ENCODE measurements at regions not wholly inside any gene's neighbourhood (a gene's known extent, or its start where the extent isn't known, plus 50 kb on each side); places are given as distances from the start of the nearest gene placed in this dataset.
"Not testable (repeated sequence)": the region's sequence is repeated elsewhere in the genome, so short reads cannot be mapped to it uniquely, and the experiment has no call there.

DNA sequence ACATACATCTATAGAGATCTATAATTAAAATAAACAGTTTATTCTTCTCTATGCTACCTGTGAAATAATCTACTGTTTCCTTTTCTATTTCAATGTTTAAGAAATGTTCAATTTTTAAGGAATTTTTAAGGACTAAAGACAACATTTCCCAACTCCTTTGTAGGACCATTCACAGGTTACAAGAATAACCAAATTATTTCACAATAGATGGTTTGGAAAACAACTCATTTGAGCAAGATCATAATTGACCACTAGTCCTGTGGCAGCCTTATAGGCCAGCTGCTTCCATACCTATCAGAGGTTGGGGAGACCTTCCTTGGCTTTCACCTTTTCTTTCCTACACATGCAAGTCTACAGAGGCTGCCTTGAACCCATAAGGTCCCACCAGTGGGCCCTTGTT, 193.7 kb downstream of the TTC39B start:
- no peak for ATAC-seq
- no peak for DNase-seq

DNA sequence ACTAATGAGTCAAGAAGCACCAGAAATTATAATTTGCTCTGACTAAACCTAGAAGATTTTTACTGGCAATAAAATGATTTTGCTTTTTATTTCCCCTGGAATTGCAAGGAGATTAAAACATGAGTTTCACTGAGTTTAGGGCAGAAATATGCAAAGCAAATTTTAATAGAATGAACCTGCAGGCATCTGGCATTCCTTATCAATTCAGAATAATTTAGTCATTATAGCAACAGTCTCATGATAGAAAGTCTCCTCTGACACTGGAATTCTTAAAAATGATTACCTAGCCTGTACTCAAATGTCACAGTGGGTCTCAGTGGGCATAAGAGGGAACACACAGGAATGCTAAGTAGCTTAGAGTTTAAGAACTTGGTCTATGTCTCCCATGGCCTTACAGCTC, 195.9 kb downstream of the TTC39B start:
- DNase-seq, result no peak
- ATAC-seq, result no peak

DNA sequence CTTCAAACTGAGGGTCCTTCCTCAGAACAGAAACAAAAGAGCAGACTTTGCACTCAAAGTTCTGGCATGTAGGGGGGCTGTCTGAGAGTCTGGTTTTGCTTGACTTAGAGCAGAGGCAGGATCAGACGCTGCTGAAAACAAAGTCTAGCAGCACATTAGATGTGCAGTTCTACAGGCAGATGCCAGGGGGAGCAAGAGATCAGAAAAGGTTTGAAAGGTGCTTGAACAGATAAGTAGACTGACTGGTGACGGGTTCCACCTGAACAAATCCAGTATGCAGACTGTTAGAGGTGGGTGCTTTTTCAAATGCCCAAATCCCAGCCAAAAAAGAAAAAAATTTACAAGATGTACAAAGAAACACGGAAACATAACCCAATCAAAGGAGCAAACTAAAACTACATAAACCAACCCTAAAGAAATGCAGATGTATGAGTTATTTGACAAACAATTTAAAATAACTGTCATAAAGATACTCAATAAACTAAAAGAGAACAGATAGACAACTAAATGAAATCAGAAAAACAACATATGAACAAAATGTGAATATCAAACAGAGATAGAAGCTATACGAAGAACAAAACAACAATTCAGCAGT, 194.7 kb upstream of the FREM1 start:
- ATAC-seq, result peak; percentile 59
- peak; percentile 35 for DNase-seq

DNA sequence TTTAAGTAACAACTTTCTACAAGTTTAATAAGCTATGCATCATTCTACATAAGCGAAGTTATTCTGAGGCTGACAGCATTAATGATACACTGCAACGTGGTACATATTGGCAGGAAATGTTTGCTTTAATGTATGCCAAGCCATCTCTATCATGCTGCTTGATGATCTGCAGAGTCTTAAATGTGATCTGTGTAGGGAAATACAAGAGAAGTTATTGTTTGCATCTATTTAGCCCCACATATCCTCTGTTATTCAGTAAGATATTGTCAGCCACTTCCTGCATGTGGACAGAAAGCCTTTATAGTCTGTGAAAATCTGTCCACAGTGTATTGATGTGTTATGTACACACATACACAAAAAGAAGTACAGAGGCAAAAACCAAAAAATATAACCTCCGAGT, 193.1 kb upstream of the FREM1 start:
- no peak for DNase-seq
- ATAC-seq, result no peak

DNA sequence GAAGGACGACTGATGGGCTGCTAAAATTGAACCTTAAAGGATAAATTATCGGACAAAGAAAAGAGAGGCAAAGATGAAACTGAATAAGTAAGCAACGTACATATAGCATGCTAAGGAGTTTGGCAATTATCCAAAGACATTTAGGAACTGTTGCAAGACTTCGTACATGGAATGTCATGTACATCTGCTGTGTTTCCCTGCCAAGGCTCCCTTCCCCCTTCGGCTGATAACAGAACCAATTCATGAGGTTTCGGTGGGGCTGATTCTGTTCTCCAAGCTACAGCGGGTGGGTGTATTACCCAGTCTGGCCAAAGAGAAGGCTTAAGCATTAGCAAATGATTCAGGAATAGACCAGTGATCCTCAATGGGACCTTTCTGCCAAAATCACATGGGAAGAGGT, 190.9 kb upstream of the FREM1 start:
- ATAC-seq, result no peak
- no peak for DNase-seq

DNA sequence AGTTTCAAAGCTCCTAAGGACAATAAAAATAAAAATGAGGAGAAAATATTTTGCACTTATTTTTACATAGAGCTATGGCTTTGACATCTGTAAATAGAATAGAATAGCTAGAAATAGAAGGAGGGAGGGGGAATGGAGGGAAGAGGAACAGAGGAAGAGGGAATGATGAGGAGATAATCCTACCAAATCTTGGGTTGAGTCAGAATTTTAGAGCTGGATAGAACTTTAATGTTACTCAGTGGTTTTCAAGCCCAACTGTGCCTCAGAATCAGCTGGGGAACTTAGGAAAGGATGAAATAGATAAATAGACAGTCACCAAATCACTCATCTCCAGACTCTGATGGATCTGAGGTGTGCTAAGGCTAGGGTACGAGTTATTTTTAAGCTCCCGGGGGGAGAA, 190.3 kb upstream of the FREM1 start:
- no peak for ATAC-seq

DNA sequence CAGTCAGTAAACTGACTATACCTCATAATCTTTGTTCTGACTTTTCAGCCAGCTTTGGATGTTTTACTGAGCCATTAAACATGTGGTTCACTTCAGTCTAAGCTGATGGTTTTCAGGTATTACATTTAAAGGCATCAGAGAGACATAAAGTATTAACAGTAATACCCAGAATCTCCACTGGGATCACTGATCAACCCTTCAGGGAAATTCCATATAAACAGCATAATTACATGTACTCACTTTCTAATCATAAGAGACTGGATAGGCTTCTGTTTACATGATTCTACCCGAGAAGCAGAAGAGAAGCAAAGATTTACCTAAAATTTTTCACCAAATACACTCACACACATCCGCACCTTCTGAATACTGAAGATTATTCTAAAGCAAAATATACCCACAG, 186.7 kb upstream of the FREM1 start:
- no peak for DNase-seq

More for the DNA sequence above, 190.3 kb upstream of the FREM1 start:
- no peak for DNase-seq

DNA sequence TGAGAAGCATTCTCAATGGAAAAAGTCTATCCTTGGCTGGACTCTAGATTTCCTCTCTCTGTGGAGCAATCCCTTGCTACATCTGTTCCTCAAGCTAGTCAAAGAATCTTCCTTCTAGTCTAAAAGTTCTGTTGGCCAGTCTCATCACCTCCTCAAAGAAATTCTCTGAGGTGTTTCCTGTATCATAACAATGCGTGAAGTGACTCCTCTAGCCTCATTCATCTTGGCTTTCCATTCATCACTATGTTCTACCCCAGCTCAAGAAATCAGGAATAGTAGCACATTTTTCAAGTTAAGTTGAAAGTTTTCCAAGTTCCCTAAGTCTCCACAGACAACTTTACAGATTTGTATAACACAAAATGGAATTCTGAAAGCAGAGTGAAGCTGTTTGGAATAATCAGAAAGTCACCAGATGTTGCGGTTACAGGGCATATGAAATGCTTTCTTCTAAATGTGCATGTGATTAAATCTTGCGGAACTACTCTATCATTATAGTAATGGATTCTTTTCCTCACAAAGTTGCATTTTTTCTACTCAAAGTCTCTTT, 176.6 kb upstream of the FREM1 start:
- ATAC-seq (no peak), DNase-seq (no peak)

More for the DNA sequence above, 186.7 kb upstream of the FREM1 start:
- ATAC-seq, result no peak

DNA sequence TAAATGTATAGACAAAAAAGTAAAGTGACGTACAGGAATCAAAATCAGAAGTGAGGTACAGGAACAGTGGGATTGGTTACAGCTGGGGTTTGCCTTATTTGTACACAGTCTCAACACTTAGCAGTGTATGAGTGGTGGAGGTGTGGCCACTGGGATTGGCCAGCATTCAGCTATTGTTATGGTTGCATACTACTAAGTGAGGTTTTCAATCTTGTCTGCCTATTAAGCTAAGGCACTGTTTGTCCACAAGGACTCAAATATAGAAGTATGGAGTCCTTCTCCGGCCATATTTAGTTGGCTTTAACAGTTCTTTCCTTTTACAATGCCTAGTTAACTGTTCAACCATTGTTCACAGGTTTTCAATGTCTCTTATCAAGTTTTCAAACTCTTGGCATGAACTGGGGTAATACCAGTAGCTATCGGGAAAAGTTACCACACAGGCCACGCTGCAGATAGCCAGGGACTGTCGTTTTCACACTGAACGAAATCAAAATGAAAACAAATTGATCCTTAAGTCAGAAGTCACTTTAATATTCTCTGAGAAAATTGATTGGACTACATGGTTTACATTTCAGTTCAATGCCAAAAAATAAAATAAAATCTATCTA, 176.0 kb upstream of the FREM1 start:
- ATAC-seq, result no peak
- DNase-seq, result no peak

DNA sequence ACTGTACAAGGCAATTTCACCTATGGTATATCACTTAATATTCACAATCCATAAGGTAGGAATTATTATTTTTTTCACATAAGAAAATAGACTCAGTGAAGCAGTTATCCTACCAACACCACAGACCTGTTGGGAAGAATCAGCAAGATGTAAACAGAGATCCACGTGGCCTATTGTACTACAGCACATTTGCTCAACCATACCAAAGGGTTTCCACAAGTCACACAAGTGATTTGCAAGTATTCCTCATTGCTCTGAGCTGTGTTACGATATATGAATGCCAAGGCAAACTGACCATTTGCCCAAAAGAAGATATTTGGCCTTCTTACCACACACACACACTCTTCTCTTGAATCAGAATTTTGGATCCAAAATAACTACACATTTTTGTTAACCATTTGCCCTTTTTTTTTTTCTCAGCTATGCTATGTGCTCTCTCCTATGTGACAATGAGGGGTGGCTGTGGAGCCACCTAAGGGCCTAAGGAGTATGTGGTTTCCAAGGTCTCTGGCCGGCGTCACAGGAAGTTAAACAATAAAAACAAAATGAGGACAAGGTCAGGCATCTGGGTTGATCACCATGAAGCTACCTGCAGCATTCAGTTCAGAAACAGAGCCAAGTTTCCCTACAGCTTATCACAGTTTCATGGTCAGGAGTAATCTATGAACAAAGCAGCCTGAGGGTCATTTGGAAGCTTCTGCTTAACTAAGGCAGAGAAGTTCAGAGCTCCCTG, 171.0 kb upstream of the FREM1 start:
- no peak for ATAC-seq
- DNase-seq, result no peak

DNA sequence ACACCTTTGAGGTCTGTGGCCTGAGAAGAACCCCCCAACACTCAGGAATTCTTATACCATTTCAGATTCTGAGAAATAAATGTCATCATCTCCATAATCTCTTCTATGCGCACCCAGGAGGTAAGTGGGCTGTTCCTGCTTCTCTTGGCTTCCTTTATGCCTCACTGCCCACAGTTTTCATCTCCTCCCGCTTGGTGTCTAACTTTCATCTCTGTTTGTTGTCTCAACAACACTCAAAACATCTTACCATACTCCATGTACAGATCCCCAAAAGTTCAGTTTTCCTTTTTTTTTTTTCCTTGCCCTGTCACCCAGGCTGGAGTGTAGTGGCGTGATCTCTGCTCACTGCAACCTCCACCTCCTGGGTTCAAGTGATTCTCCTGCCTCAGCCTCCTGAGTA, 170.2 kb upstream of the FREM1 start:
- DNase-seq (no peak), ATAC-seq (no peak)

DNA sequence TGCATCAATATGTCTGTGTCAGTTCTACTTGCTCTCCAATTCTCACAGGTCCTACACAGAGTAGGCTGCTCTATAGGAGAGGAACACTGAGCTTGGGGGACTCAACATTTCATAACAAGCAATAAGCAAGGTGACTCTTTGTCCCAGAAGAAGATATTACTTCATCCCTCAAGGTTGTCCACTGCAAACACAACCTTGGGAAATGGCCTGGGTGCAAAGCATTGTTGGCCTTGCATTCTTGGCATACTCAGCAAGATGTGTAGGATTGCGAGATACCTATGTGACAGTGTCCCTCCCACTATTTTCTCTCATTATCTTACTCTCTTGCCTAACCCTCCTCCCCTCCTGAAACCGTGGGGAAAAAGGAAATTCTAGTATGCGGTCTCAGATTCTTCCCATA, 169.8 kb upstream of the FREM1 start:
- DNase-seq, result no peak
- no peak for ATAC-seq

DNA sequence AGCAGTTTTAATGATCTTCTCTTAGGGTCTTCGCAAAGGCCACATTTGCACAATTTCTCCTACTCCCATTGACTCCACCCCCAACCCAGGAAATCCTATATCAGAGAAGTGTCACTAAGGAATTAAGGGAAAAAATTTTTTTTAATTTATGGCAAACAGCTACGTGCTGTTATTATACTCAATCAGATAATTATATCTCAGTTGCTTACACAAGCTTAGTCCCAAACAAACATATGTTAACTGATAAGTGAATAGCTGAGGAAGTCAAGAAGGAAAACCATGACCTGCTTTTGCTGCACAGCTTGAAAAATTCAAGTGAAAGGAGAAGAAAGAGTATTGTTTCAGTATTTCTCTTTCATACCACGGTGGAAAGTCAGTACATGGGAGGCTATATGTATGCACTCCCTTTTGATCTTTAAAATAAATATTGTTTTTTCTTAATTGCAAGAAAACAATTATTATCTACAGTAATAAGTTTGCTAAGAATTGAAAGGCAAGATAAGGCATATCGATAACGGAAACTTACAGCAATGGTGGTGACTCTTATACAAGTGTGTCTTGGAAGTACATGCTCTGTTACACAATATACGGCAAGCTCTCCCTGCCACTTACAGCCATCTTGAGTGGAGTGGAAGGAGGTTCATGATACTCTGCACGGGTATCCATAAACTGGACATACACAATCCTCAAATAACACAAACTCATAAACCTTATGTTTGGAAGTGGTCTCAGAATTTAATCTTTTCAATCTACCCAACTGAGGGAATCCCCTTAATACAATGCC, 167.9 kb upstream of the FREM1 start:
- no peak for DNase-seq
- no peak for ATAC-seq

DNA sequence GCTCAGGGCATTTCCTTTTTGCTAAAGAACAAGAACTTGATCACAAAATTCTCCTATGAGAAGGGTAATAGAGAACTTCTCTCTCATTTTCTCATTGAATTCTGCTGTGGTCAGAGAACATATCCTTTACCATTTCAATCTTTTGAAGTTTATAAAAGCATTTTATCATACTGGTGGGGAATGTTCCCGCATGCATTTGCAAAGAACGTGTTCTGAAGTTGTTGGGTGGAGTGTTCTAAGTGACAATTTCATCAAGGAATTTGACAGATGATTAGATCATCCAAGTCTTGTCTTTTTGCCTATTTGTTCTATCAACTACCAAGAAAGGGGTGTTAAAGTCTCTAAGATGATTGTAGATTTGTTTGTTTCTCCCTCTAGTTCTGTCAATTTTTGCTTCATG, 163.4 kb upstream of the FREM1 start:
- ATAC-seq (no peak), DNase-seq (no peak)

DNA sequence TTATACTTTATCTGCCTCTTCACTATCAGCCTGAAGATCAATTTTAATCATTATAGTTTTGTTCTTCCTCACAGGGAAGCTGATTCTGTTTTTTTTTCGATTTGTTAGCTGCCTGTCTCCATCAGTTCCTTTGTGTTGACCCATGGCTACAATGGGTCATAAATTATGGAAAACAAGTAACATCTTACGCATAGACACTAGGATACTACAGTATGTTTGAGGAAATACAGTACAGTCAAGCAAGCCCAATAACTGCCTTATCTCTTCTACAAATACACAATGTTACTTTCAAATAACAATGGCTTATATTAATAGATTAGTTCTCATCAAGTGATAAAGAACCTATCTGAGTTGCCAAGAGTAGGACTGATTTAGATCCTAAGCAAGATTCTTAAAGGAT, 160.5 kb upstream of the FREM1 start:
- ATAC-seq (no peak), DNase-seq (no peak)

DNA sequence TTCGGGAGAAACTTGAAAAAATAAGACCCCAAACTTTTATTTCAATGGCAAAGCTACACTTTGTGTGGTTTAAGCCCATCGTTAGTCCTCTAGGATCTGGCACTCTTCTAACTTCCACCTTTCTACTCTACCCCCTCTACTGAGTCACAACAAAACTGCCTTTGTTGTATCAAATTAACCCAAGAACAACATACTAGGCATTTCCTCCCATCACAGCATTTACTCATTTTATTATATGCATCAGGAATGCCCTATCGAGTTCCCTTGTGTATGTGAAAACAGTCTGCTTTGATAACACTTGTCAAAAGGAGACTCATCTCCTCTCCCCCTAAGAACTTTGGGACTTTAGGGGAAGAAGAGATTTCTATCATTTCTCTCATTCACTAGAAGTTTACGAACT, 158.9 kb upstream of the FREM1 start:
- ATAC-seq (no peak), DNase-seq (no peak)

DNA sequence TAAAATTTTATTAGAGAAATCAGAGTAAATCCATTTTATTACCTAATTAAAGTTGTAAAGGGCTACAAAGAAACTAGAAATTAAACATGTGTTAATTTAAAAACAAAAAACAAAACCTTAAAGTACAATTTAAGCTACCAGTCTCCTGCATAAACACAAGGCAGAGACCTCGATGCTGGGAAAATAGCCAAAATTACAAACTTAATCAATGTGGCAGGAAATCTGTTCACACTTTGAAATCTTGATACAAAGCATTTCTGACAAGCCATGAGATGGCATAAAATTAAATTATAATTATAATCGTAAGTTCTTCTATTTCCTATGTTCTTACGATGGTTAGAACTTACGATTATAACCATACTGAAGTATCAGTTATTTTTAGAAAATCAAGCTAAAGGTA, 158.0 kb upstream of the FREM1 start:
- no peak for ATAC-seq
- DNase-seq, result no peak

DNA sequence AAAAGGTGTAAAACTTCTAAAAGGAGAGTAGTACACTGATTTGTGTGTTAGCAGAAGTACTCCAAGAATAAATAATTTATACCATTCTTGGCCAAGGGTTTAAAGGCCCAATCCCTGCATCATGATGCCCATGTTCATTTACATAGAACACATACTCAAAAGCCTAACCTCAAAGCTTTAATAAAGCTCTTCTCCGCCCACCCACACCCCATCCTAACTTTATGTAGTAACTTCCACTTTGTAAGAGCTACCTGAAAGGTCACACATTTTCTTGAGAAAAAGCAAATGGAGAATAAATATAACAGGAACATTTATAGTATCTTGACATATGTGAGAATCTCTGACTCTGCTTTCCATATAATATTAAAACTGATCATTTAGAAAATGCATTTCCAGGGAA, 148.8 kb upstream of the FREM1 start:
- DNase-seq, result no peak
- ATAC-seq, result no peak

DNA sequence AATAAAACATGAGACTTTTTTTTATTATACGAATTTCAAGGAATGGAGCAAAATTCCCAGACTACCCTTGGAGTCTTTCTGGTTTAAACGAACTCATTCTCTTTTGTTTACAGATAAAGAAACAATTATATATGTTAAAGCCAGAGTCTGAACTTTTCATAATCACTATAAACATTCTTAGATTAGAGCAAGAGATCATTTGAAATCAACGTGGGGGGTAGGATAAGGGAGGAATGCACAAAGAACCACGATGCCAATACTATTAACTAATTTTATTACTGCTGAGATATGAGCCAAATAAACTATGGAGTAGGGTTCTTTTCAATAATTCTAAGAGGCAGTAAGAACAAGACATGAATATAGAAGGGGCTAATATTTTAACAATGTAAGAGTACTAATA, 148.0 kb upstream of the FREM1 start:
- no peak for ATAC-seq
- no peak for DNase-seq

DNA sequence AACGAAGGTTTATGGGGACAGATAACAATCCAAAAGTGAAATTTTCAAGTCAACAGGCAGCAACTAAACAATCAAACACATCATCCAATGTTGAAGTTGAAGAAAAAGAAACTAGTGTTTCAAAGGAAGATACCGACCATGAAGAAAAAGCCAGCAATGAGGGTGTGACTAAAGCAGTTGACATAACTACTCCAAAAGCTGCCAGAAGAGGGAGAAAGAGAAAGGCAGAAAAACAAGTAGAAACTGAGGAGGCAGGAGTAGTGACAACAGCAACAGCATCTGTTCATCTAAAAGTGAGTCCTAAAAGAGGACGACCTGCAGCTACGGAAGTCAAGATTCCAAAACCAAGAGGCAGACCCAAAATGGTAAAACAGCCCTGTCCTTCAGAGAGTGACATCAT, 145.1 kb upstream of the FREM1 start:
- DNase-seq, result not testable (repeated sequence)

DNA sequence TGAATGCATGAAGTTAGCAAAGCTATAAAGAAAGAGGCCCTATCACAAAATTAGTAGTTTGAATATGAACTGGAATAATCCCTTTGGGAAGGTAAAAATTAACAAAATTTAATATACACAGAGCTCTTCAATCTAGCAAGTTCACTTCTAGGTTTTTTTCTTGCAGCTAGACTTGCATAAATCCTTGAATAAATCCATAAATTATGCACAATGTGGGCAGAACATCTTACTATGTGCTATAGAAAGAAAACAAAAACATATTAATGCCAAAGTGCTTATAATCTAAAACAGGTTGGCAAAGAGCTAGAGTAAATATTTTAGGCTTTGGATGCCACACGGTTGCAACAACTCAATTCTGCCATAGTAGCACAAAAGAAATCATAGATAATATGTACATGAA, 138.5 kb upstream of the FREM1 start:
- ATAC-seq (no peak), DNase-seq (no peak)

More for the DNA sequence above, 145.1 kb upstream of the FREM1 start:
- not testable (repeated sequence) for ATAC-seq

DNA sequence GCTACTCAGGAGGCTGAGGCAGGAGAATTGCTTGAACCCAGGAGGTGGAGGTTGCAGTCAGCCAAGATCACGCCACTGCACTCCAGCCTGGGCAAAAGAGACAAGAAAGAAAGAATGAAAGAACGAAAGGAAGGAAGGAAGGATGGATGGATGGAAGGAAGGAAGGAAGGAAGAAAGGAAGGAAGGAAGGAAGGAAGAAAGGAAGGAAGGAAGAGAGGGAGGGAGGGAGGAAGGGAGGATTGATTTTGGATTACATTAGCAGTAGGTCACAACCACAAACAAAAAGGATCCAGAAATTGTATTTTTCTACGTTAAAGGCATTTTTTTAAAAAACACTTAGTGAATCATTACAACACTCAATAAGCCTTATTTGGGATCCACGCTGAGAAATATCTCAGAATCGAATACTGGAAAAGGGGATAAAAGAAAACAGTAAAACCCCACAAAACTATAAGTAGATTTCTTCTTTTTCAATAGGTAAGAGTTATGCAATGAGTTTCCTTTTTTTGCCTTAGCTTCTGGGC, 136.9 kb upstream of the FREM1 start:
- no peak for DNase-seq
- ATAC-seq, result no peak

DNA sequence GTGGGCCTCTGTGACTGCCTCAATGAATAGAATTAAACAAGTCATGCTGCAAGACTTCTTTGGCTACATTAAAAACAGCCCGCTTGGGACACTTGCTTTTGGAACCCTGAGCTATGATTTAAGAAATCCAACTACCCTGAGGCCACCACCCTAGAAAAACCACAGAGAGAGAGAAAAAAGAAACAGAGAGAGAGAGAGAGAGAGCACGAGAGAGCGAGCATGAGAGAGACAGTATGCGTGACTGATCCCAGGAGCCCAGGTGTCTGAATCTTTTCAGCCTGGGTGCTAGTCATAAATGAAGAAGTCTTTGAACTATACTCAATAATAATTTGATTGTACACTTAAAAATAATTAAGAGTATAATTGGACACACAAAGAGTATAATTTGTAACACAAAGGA, 123.1 kb upstream of the FREM1 start:
- DNase-seq (no peak), ATAC-seq (no peak)
